Endodermal cell (in vitro differentiated cells): ENCODE measurements at regions not wholly inside any gene's neighbourhood (a gene's known extent, or its start where the extent isn't known, plus 50 kb on each side); places are given as distances from the start of the nearest gene placed in this dataset.

ENCODE experiments used
- DNase-seq: peaks from one replicate; pipeline ENCODE4 v3.0.0-alpha.2; 2017
- H3K27ac ChIP-seq: 2 replicates; pipeline ENCODE4 v1.5.1; 2013; ENCODE audit warnings: mild to moderate bottlenecking, low read depth, low read length, moderate library complexity
- H3K27me3 ChIP-seq: 2 replicates; pipeline ENCODE4 v1.6.1; 2013; ENCODE audit warnings: mild to moderate bottlenecking, low read length, moderate library complexity; ENCODE audit not compliant: insufficient read depth, control insufficient read depth, poor library complexity, severe bottlenecking
- H3K36me3 ChIP-seq: 2 replicates; pipeline ENCODE4 v1.7.0; 2013; ENCODE audit warnings: mild to moderate bottlenecking, low read length, moderate library complexity; ENCODE audit not compliant: control insufficient read depth, insufficient read depth
- H3K4me1 ChIP-seq: one replicate; pipeline ENCODE4 v1.7.0; 2013; ENCODE audit warnings: low read length; ENCODE audit not compliant: control insufficient read depth, insufficient read depth
- H3K4me3 ChIP-seq: 2 replicates; pipeline ENCODE4 v1.5.1; 2013; ENCODE audit warnings: mild to moderate bottlenecking, low read length, moderate library complexity
- H3K9ac ChIP-seq: 2 replicates; pipeline ENCODE4 v1.6.1; 2013; ENCODE audit warnings: mild to moderate bottlenecking, low read length, moderate library complexity; ENCODE audit not compliant: poor library complexity, severe bottlenecking; ENCODE audit errors: extremely low read depth
- H3K9me3 ChIP-seq: 2 replicates; pipeline ENCODE4 v1.6.1; 2013; ENCODE audit warnings: mild to moderate bottlenecking, low read length, moderate library complexity; ENCODE audit not compliant: control insufficient read depth
- H3K27ac Mint-ChIP-seq: 2 replicates; pipeline ENCODE4 v1.8.0; 2020; ENCODE audit warnings: mixed read lengths
- H3K27me3 Mint-ChIP-seq: 2 replicates; pipeline ENCODE4 v1.8.0; 2021; ENCODE audit warnings: mild to moderate bottlenecking, mixed read lengths; ENCODE audit not compliant: insufficient read depth
- H3K36me3 Mint-ChIP-seq: 2 replicates; pipeline ENCODE4 v1.8.0; 2020; ENCODE audit warnings: low read depth, mixed read lengths
- H3K4me1 Mint-ChIP-seq: 2 replicates; pipeline ENCODE4 v1.8.0; 2020; ENCODE audit warnings: mixed read lengths
- H3K4me3 Mint-ChIP-seq: 2 replicates; pipeline ENCODE4 v1.8.0; 2020; ENCODE audit warnings: mild to moderate bottlenecking, moderate library complexity, mixed read lengths
- H3K9me3 Mint-ChIP-seq: 2 replicates; pipeline ENCODE4 v1.8.0; 2020; ENCODE audit warnings: mild to moderate bottlenecking, mixed read lengths
- CTCF ChIP-seq: fragments of 200-600 bp; sonication (generic); conservative IDR thresholded peaks from 2 replicates; pipeline ENCODE4 v1.5.0; 2021; ENCODE audit warnings: antibody characterized with exemption, mild to moderate bottlenecking
- WGBS, 2 experiments: methylation state at CpG; one replicate each; pipeline versions ENCODE4 v1.1.5 to v1.1.7; 2013; ENCODE audit warnings: missing lambda C conversion rate in 2 of 2, mixed read lengths in 1 of 2; ENCODE audit not compliant: insufficient coverage in 1 of 2, insufficient read length in 1 of 2; 5-methylcytosine and 5-hydroxymethylcytosine counted together

- no peaks in the 10 kb centered on the region for H3K36me3 ChIP-seq
- Mint-ChIP-seq H3K9me3 (no peaks in the 10 kb centered on the region), H3K4me3 (no peak overlapping the region), H3K27ac (no peak overlapping the region), H3K4me1 (no peaks in the 10 kb centered on the region), H3K27me3 (peaks cover 10% of the 10 kb centered on the region), H3K36me3 (no peaks in the 10 kb centered on the region)
- peak; percentile 73 for TF ChIP-seq CTCF
- no peak overlapping the region for H3K4me3 ChIP-seq
- no peak overlapping the region for H3K27ac ChIP-seq
- H3K9ac ChIP-seq = no peak overlapping the region
- no peaks in the 10 kb centered on the region for H3K27me3 ChIP-seq
- no peaks in the 10 kb centered on the region for H3K4me1 ChIP-seq
- 47 to 100% methylated on average over 1 to 2 of the region's 2 CpGs for WGBS, 2 experiments
- no peak for DNase-seq
- no peaks in the 10 kb centered on the region for H3K9me3 ChIP-seq
Observed at GRCh38 chr9:86997156-86997555, 49.9 kb upstream of the GAS1 start.

GRCh38 chr9:86997951-86998350 is 50.6 kb upstream of the GAS1 start:
- Histone ChIP-seq H3K27ac (no peak overlapping the region), H3K4me3 (no peak overlapping the region), H3K9ac (no peak overlapping the region), H3K27me3 (no peaks in the 10 kb centered on the region), H3K36me3 (no peaks in the 10 kb centered on the region), H3K9me3 (no peaks in the 10 kb centered on the region), H3K4me1 (no peaks in the 10 kb centered on the region)
- Mint-ChIP-seq H3K27ac (no peak overlapping the region), H3K4me1 (no peaks in the 10 kb centered on the region), H3K4me3 (no peak overlapping the region), H3K27me3 (peaks cover 10% of the 10 kb centered on the region), H3K36me3 (no peaks in the 10 kb centered on the region), H3K9me3 (no peaks in the 10 kb centered on the region)
- TF ChIP-seq CTCF = no peak
- DNase-seq = no peak
- WGBS, 2 experiments = 88% methylated on average over 1 of the region's 2 CpGs; no CpG with 5 or more reads in 1 of the 2 experiments

- no peaks in the 10 kb centered on the region for H3K27me3 ChIP-seq
- DNase-seq = no peak
- 94% methylated on average over 2 of the region's 2 CpGs; no CpG with 5 or more reads in 1 of the 2 experiments for WGBS, 2 experiments
- Mint-ChIP-seq H3K36me3 (no peaks in the 10 kb centered on the region), H3K27me3 (no peaks in the 10 kb centered on the region), H3K4me3 (no peak overlapping the region), H3K9me3 (no peaks in the 10 kb centered on the region), H3K4me1 (no peaks in the 10 kb centered on the region), H3K27ac (no peak overlapping the region)
- H3K4me3 ChIP-seq = no peak overlapping the region
- no peak overlapping the region for H3K9ac ChIP-seq
- H3K9me3 ChIP-seq = no peaks in the 10 kb centered on the region
- H3K27ac ChIP-seq = no peak overlapping the region
- no peaks in the 10 kb centered on the region for H3K36me3 ChIP-seq
- no peaks in the 10 kb centered on the region for H3K4me1 ChIP-seq
- TF ChIP-seq CTCF = no peak
Observed at GRCh38 chr9:87002517-87002916, 55.2 kb upstream of the GAS1 start.
